Endothelial cell (in vitro differentiated cells): ENCODE measurements at regions not wholly inside any gene's neighbourhood (a gene's known extent, or its start where the extent isn't known, plus 50 kb on each side); places are given as distances from the start of the nearest gene placed in this dataset.
"Not testable (repeated sequence)": the region's sequence is repeated elsewhere in the genome, so short reads cannot be mapped to it uniquely, and the experiment has no call there.

Experiments
- DNase-seq: peaks from one replicate; pipeline ENCODE4 v3.0.0; 2021; ENCODE audit warnings: low spot score
- H3K27ac Mint-ChIP-seq: one replicate; pipeline ENCODE4 v1.8.0; 2021; ENCODE audit warnings: mixed read lengths, inconsistent platforms; ENCODE audit not compliant: unreplicated experiment
- H3K27me3 Mint-ChIP-seq: one replicate; pipeline ENCODE4 v1.8.0; 2021; ENCODE audit warnings: mild to moderate bottlenecking, moderate library complexity, mixed read lengths, inconsistent platforms; ENCODE audit not compliant: unreplicated experiment
- H3K36me3 Mint-ChIP-seq: one replicate; pipeline ENCODE4 v1.8.0; 2021; ENCODE audit warnings: mild to moderate bottlenecking, low read depth, mixed read lengths, inconsistent platforms; ENCODE audit not compliant: unreplicated experiment
- H3K4me1 Mint-ChIP-seq: one replicate; pipeline ENCODE4 v1.8.0; 2021; ENCODE audit warnings: mild to moderate bottlenecking, mixed read lengths, inconsistent platforms; ENCODE audit not compliant: unreplicated experiment
- H3K4me3 Mint-ChIP-seq: one replicate; pipeline ENCODE4 v1.8.0; 2021; ENCODE audit warnings: mild to moderate bottlenecking, mixed read lengths, inconsistent platforms; ENCODE audit not compliant: unreplicated experiment
- H3K9me3 Mint-ChIP-seq: one replicate; pipeline ENCODE4 v1.8.0; 2021; ENCODE audit warnings: mixed read lengths, inconsistent platforms; ENCODE audit not compliant: unreplicated experiment
- CTCF ChIP-seq: fragments of 200-600 bp; sonication (generic); IDR thresholded peaks from one replicate; pipeline ENCODE4 v1.5.0; 2021; ENCODE audit warnings: antibody characterized with exemption; ENCODE audit not compliant: unreplicated experiment

GRCh38 chr4:160091631-160092030, 988.8 kb downstream of the RAPGEF2 start:
- no peaks in the 10 kb centered on the region for H3K4me1 Mint-ChIP-seq
- H3K4me3 Mint-ChIP-seq: no peak overlapping the region
- H3K27me3 Mint-ChIP-seq: no peaks in the 10 kb centered on the region
- TF ChIP-seq CTCF: no peak
- DNase-seq: no peak
- no peaks in the 10 kb centered on the region for H3K36me3 Mint-ChIP-seq
- no peak overlapping the region for H3K27ac Mint-ChIP-seq
- H3K9me3 Mint-ChIP-seq: no peaks in the 10 kb centered on the region

DNA sequence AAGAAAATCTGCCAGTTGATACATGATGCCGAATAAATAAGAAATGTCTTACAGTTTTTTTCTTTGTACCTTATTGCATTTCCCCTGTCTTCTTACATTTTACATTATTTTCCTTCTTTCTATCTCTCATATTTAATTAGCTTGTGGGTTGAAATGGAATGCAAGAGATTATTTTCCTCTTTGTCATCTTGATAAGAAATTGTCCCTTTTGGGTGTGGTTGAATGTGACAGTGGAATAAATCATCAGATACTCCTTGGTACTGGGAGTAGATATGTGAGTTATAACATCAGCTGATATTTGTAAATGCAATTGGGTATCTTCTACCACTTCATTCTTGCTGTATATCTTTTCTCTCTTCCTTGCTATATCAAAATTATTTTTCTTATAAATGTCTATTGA, 997.4 kb downstream of the RAPGEF2 start:
- no peak for TF ChIP-seq CTCF
- Mint-ChIP-seq H3K4me1 (no peaks in the 10 kb centered on the region), H3K4me3 (no peak overlapping the region), H3K36me3 (no peaks in the 10 kb centered on the region), H3K27me3 (no peaks in the 10 kb centered on the region), H3K9me3 (no peaks in the 10 kb centered on the region), H3K27ac (no peak overlapping the region)
- no peak for DNase-seq

- no peak for TF ChIP-seq CTCF
- DNase-seq: no peak
- Mint-ChIP-seq H3K36me3 (peaks cover 9% of the 10 kb centered on the region), H3K4me1 (no peaks in the 10 kb centered on the region), H3K4me3 (no peak overlapping the region), H3K27ac (no peak overlapping the region), H3K9me3 (peaks cover 13% of the 10 kb centered on the region), H3K27me3 (no peaks in the 10 kb centered on the region)
Observed at GRCh38 chr4:160110891-160111290, 1008.0 kb downstream of the RAPGEF2 start.

- H3K27ac Mint-ChIP-seq: no peak overlapping the region
- H3K9me3 Mint-ChIP-seq: peaks cover 5% of the 10 kb centered on the region
- H3K27me3 Mint-ChIP-seq: peaks cover 5% of the 10 kb centered on the region
- DNase-seq: no peak
- H3K4me3 Mint-ChIP-seq: no peak overlapping the region
- no peaks in the 10 kb centered on the region for H3K4me1 Mint-ChIP-seq
- no peak for TF ChIP-seq CTCF
- H3K36me3 Mint-ChIP-seq: peaks cover 4% of the 10 kb centered on the region
Observed at GRCh38 chr4:160117686-160118085, 1014.8 kb downstream of the RAPGEF2 start.

DNA sequence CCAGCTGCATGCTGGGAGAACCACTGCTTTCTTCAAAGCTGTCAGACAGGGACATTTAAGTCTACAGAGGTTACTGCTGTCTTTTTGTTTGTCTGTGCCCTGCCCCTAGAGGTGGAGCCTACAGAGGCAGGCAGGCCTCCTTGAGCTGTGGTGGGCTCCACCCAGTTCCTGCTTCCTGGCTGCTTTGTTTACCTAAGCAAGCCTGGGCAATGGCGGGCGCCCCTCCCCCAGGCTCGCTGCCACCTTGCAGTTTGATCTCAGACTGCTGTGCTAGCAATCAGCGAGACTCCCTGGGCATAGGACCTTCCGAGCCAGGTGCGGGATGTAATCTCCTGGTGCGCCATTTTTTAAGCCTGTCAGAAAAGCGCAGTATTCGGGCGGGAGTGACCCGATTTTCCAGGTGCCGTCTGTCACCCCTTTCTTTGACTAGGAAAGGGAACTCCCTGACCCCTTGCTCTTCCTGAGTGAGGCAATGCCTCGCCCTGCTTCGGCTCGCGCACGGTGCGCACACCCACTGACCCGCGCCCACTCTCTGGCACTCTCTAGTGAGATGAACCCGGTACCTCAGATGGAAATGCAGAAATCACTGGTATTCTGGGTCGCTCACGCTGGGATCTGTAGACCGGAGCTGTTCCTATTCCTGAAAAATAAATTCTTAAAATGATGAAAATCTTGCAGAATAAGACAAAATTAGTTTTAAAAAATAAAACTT, 1022.9 kb downstream of the RAPGEF2 start:
- not testable (repeated sequence) for H3K27me3 Mint-ChIP-seq, DNase-seq, H3K27ac Mint-ChIP-seq, H3K36me3 Mint-ChIP-seq, H3K4me1 Mint-ChIP-seq, H3K9me3 Mint-ChIP-seq, H3K4me3 Mint-ChIP-seq
